ENCODE measurements at regions not wholly inside any gene's neighbourhood (a gene's known extent, or its start where the extent isn't known, plus 50 kb on each side); places are given as distances from the start of the nearest gene placed in this dataset.

GRCh38 chr1:244207935-244208244 is 156.8 kb downstream of the ZBTB18 start:
- Histone ChIP-seq H3K27ac (no peak overlapping the region), H3K4me3 (no peak overlapping the region), H3K9me3 (no peaks in the 10 kb centered on the region), H3K36me3 (no peaks in the 10 kb centered on the region), H3K4me1 (no peaks in the 10 kb centered on the region), H3K27me3 (no peaks in the 10 kb centered on the region)
- DNase-seq (no peak), ATAC-seq (ENCODE audit: low FRiP score in 2 of 2) (no peak)
- TF ChIP-seq POLR2A (IDR thresholded peaks at IDR 0.05): no peak
- TF ChIP-seq POLR2AphosphoS5 (IDR thresholded peaks at IDR 0.05): no peak
- TF ChIP-seq EP300 (IDR thresholded peaks at IDR 0.05): no peak
- no peak for TF ChIP-seq CTCF (IDR thresholded peaks at IDR 0.05)
- 75% methylated on average over 2 of the region's 2 CpGs for WGBS, 2 donors

- H3K27ac ChIP-seq: no peak overlapping the region
- H3K4me3 ChIP-seq: no peak overlapping the region
- no peaks in the 10 kb centered on the region for H3K27me3 ChIP-seq
- DNase-seq: no peak
- WGBS, 2 donors: 57 to 58% methylated on average over 5 of the region's 5 CpGs
- peak in 1 of 2 donors; percentile 38 for ATAC-seq (ENCODE audit: low FRiP score in 2 of 2)
- H3K36me3 ChIP-seq: no peaks in the 10 kb centered on the region
- H3K4me1 ChIP-seq: no peaks in the 10 kb centered on the region
- no peak for TF ChIP-seq CTCF (IDR thresholded peaks at IDR 0.05)
- TF ChIP-seq POLR2AphosphoS5 (IDR thresholded peaks at IDR 0.05): no peak
- no peak for TF ChIP-seq EP300 (IDR thresholded peaks at IDR 0.05)
- H3K9me3 ChIP-seq: no peaks in the 10 kb centered on the region
Observed at GRCh38 chr1:244209955-244210354, 158.9 kb downstream of the ZBTB18 start.

- H3K36me3 ChIP-seq: no peaks in the 10 kb centered on the region
- 90 to 95% methylated on average over 18 to 28 of the region's 28 CpGs for WGBS, 2 donors
- no peaks in the 10 kb centered on the region for H3K4me1 ChIP-seq
- DNase-seq (peak; percentile 33 to 77), ATAC-seq (ENCODE audit: low FRiP score in 2 of 2) (peak in 1 of 2 donors; percentile 3)
- no peaks in the 10 kb centered on the region for H3K27me3 ChIP-seq
- H3K27ac ChIP-seq: no peak overlapping the region
- TF ChIP-seq CTCF (IDR thresholded peaks at IDR 0.05) (peak in 4 of 6 experiments; percentile 16 to 45 (median 31)), POLR2AphosphoS5 (IDR thresholded peaks at IDR 0.05) (no peak), EP300 (IDR thresholded peaks at IDR 0.05) (no peak)
- H3K4me3 ChIP-seq: no peak overlapping the region
- H3K9me3 ChIP-seq: no peaks in the 10 kb centered on the region
Observed at GRCh38 chr1:244210884-244211558, 159.9 kb downstream of the ZBTB18 start.

GRCh38 chr1:244211559-244211944 is 160.5 kb downstream of the ZBTB18 start:
- ATAC-seq (ENCODE audit: low FRiP score in 2 of 2) (no peak), DNase-seq (no peak)
- TF ChIP-seq POLR2AphosphoS5 (IDR thresholded peaks at IDR 0.05): no peak
- no peak for TF ChIP-seq CTCF (IDR thresholded peaks at IDR 0.05)
- no peak for TF ChIP-seq EP300 (IDR thresholded peaks at IDR 0.05)
- no peak for TF ChIP-seq POLR2A (IDR thresholded peaks at IDR 0.05)
- no peak overlapping the region for H3K4me3 ChIP-seq
- WGBS, 2 donors: 66 to 70% methylated on average over 5 of the region's 5 CpGs
- no peaks in the 10 kb centered on the region for H3K4me1 ChIP-seq
- H3K36me3 ChIP-seq: no peaks in the 10 kb centered on the region
- no peak overlapping the region for H3K27ac ChIP-seq
- H3K9me3 ChIP-seq: no peaks in the 10 kb centered on the region
- no peaks in the 10 kb centered on the region for H3K27me3 ChIP-seq

- Histone ChIP-seq H3K4me3 (no peak overlapping the region), H3K27ac (no peak overlapping the region), H3K9me3 (no peaks in the 10 kb centered on the region), H3K27me3 (no peaks in the 10 kb centered on the region), H3K4me1 (no peaks in the 10 kb centered on the region), H3K36me3 (no peaks in the 10 kb centered on the region)
- WGBS, 2 donors: 79 to 92% methylated on average over 6 of the region's 6 CpGs
- no peak for TF ChIP-seq POLR2A (IDR thresholded peaks at IDR 0.05)
- no peak for TF ChIP-seq CTCF (IDR thresholded peaks at IDR 0.05)
- TF ChIP-seq POLR2AphosphoS5 (IDR thresholded peaks at IDR 0.05): no peak
- no peak for TF ChIP-seq EP300 (IDR thresholded peaks at IDR 0.05)
- ATAC-seq (ENCODE audit: low FRiP score in 2 of 2) (no peak), DNase-seq (no peak)
Observed at GRCh38 chr1:244212219-244212618, 161.1 kb downstream of the ZBTB18 start.

Measured in upper lobe of left lung (tissue), 6 donors.